ENCODE measurements at regions not wholly inside any gene's neighbourhood (a gene's known extent, or its start where the extent isn't known, plus 50 kb on each side); places are given as distances from the start of the nearest gene placed in this dataset.
A peak's percentile ranks its signal among the peaks of the same experiment; 100 is the strongest.

DNA sequence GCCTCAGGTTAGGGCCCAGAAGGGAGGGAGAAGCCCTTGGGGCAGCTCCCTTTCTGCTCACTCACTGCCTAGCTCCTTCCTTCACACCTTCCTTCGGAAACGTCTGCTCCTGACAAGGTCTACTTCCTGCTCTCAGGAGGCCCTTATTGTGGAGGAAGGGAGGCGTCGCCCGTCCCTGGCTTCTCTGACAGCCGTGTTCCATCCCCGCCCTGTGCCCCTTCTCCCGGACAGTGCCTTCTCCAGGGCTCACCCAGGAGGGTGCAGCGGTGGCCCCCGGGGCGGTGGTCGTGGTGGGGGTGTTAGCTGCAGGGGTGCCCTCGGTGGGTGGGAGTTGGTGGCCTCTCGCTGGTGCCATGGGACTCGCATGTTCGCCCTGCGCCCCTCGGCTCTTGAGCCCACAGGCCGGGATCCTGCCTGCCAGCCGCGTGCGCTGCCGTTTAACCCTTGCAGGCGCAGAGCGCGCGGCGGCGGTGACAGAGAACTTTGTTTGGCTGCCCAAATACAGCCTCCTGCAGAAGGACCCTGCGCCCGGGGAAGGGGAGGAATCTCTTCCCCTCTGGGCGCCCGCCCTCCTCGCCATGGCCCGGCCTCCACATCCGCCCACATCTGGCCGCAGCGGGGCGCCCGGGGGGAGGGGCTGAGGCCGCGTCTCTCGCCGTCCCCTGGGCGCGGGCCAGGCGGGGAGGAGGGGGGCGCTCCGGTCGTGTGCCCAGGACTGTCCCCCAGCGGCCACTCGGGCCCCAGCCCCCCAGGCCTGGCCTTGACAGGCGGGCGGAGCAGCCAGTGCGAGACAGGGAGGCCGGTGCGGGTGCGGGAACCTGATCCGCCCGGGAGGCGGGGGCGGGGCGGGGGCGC is 231.9 kb downstream of the SEC14L1 start:
- Histone ChIP-seq H3K4me3 (ENCODE audit: low read length) (no peak overlapping the region), H2AFZ (ENCODE audit: low read length) (no peak overlapping the region), H3K9me2 (replicated peaks; ENCODE audit: low read length) (no peaks in the 10 kb centered on the region), H3K79me2 (ENCODE audit: low read length) (peaks cover 92% of the 10 kb centered on the region), H3K36me3 (ENCODE audit: low read depth, low read length) (no peaks in the 10 kb centered on the region; the same call in 1 of the 2 replicates), H3K27me3 (ENCODE audit: low read length) (no peaks in the 10 kb centered on the region), H4K20me1 (ENCODE audit: low read length) (peaks cover 62% of the 10 kb centered on the region), H3K4me2 (ENCODE audit: low read length) (no peak overlapping the region), H3K27ac (ENCODE audit: low read length) (no peak overlapping the region), H3K4me1 (ENCODE audit: insufficient read depth, low read length) (no peaks in the 10 kb centered on the region), H3K9me3 (ENCODE audit: low read length) (no peaks in the 10 kb centered on the region), H3F3A (ENCODE audit: low read length, unreplicated experiment) (no peaks in the 10 kb centered on the region), H3K9ac (ENCODE audit: low read length) (no peak overlapping the region)
- intact Hi-C loops (cut with micrococcal nuclease) = no loop called here
- no peak for TF ChIP-seq EZH2 (IDR thresholded peaks at IDR 0.05; ENCODE audit: low read length, unreplicated experiment)
- TF ChIP-seq EZH2phosphoT487 (IDR thresholded peaks at IDR 0.05; ENCODE audit: borderline replicate concordance, low read length) = no peak
- TF ChIP-seq, protein P1, sequence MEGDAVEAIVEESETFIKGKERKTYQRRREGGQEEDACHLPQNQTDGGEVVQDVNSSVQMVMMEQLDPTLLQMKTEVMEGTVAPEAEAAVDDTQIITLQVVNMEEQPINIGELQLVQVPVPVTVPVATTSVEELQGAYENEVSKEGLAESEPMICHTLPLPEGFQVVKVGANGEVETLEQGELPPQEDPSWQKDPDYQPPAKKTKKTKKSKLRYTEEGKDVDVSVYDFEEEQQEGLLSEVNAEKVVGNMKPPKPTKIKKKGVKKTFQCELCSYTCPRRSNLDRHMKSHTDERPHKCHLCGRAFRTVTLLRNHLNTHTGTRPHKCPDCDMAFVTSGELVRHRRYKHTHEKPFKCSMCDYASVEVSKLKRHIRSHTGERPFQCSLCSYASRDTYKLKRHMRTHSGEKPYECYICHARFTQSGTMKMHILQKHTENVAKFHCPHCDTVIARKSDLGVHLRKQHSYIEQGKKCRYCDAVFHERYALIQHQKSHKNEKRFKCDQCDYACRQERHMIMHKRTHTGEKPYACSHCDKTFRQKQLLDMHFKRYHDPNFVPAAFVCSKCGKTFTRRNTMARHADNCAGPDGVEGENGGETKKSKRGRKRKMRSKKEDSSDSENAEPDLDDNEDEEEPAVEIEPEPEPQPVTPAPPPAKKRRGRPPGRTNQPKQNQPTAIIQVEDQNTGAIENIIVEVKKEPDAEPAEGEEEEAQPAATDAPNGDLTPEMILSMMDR (conservative IDR thresholded peaks at IDR 0.05; ENCODE audit: low read depth, low read length) = no peak
- POLR2A ChIA-PET (ENCODE audit: unreplicated experiment) = no interaction called here
- CTCF ChIA-PET = no interaction called here
- no TSS peak for BruUV-seq (replicated peaks)
- ATAC-seq (peak; percentile 11), DNase-seq (no peak)

DNA sequence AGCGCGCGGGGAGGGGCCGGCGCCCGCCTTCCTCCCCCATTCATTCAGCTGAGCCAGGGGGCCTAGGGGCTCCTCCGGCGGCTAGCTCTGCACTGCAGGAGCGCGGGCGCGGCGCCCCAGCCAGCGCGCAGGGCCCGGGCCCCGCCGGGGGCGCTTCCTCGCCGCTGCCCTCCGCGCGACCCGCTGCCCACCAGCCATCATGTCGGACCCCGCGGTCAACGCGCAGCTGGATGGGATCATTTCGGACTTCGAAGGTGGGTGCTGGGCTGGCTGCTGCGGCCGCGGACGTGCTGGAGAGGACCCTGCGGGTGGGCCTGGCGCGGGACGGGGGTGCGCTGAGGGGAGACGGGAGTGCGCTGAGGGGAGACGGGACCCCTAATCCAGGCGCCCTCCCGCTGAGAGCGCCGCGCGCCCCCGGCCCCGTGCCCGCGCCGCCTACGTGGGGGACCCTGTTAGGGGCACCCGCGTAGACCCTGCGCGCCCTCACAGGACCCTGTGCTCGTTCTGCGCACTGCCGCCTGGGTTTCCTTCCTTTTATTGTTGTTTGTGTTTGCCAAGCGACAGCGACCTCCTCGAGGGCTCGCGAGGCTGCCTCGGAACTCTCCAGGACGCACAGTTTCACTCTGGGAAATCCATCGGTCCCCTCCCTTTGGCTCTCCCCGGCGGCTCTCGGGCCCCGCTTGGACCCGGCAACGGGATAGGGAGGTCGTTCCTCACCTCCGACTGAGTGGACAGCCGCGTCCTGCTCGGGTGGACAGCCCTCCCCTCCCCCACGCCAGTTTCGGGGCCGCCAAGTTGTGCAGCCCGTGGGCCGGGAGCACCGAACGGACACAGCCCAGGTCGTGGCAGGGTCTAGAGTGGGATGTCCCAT is 232.8 kb downstream of the SEC14L1 start:
- CTCF ChIA-PET = no interaction called here
- no peak overlapping the region for H3K27ac ChIP-seq (ENCODE audit: low read length)
- no peaks in the 10 kb centered on the region for H3K27me3 ChIP-seq (ENCODE audit: low read length)
- peaks cover 95% of the 10 kb centered on the region for H3K79me2 ChIP-seq (ENCODE audit: low read length)
- H2AFZ ChIP-seq (ENCODE audit: low read length) = no peak overlapping the region
- no peaks in the 10 kb centered on the region for H3K9me2 ChIP-seq (replicated peaks; ENCODE audit: low read length)
- intact Hi-C loops (cut with micrococcal nuclease) = no loop called here
- no peaks in the 10 kb centered on the region for H3F3A ChIP-seq (ENCODE audit: low read length, unreplicated experiment)
- no peak overlapping the region for H3K9ac ChIP-seq (ENCODE audit: low read length)
- ATAC-seq (no peak), DNase-seq (no peak)
- no peaks in the 10 kb centered on the region for H3K4me1 ChIP-seq (ENCODE audit: insufficient read depth, low read length)
- H3K9me3 ChIP-seq (ENCODE audit: low read length) = no peaks in the 10 kb centered on the region
- TF ChIP-seq, protein P1 (conservative IDR thresholded peaks at IDR 0.05; ENCODE audit: low read depth, low read length) = no peak
- TF ChIP-seq EZH2phosphoT487 (IDR thresholded peaks at IDR 0.05; ENCODE audit: borderline replicate concordance, low read length) (no peak), EZH2 (IDR thresholded peaks at IDR 0.05; ENCODE audit: low read length, unreplicated experiment) (no peak)
- no peak overlapping the region for H3K4me3 ChIP-seq (ENCODE audit: low read length)
- H3K36me3 ChIP-seq (ENCODE audit: low read depth, low read length) = no peaks in the 10 kb centered on the region; the same call in 1 of the 2 replicates
- no peak overlapping the region for H3K4me2 ChIP-seq (ENCODE audit: low read length)
- BruUV-seq (replicated peaks) = no TSS peak
- POLR2A ChIA-PET (ENCODE audit: unreplicated experiment) = no interaction called here
- H4K20me1 ChIP-seq (ENCODE audit: low read length) = peaks cover 71% of the 10 kb centered on the region

Data from PC-3 (cell line).